MCF 10A (cell line): ENCODE measurements at regions not wholly inside any gene's neighbourhood (a gene's known extent, or its start where the extent isn't known, plus 50 kb on each side); places are given as distances from the start of the nearest gene placed in this dataset.

Experiments
- BruUV-seq: library from RNA; stranded (reverse); fragments of 400-500 nt; replicated peaks from 2 replicates; lab custom pipeline; 2021; lab: Mats Ljungman, UMichigan
- CTCF ChIA-PET: fragments of 300-600 bp; sonication (Branson Sonifier 250); formaldehyde crosslinking; extraction: SDS; loops from one replicate; lab custom pipeline; 2021; ENCODE audit warnings: antibody characterized with exemption, inconsistent platforms; lab: Yijun Ruan, JAX
- POLR2A ChIA-PET: fragments of 300-600, 350-650 bp; sonication (Branson Sonifier 250); formaldehyde crosslinking; extraction: SDS; loops from one replicate; lab custom pipeline; 2020; ENCODE audit warnings: antibody characterized with exemption, inconsistent platforms; lab: Yijun Ruan, JAX
- DNase-seq: peaks from one replicate; pipeline ENCODE4 v3.0.0-alpha.2; 2018; ENCODE audit not compliant: unreplicated experiment
- H3K27ac Mint-ChIP-seq: one replicate; pipeline ENCODE4 v1.8.0; 2022; ENCODE audit warnings: mild to moderate bottlenecking, low read depth, mixed read lengths; ENCODE audit not compliant: unreplicated experiment
- H3K27me3 Mint-ChIP-seq: one replicate; pipeline ENCODE4 v1.8.0; 2022; ENCODE audit warnings: mixed read lengths; ENCODE audit not compliant: insufficient read depth, unreplicated experiment
- H3K36me3 Mint-ChIP-seq: one replicate; pipeline ENCODE4 v1.8.0; 2022; ENCODE audit warnings: mild to moderate bottlenecking, moderate library complexity, mixed read lengths; ENCODE audit not compliant: insufficient read depth, unreplicated experiment
- H3K4me1 Mint-ChIP-seq: one replicate; pipeline ENCODE4 v1.8.0; 2022; ENCODE audit warnings: mixed read lengths; ENCODE audit not compliant: insufficient read depth, unreplicated experiment
- H3K4me3 Mint-ChIP-seq: one replicate; pipeline ENCODE4 v1.8.0; 2022; ENCODE audit warnings: mild to moderate bottlenecking, moderate library complexity, mixed read lengths; ENCODE audit not compliant: unreplicated experiment
- H3K9me3 Mint-ChIP-seq: one replicate; pipeline ENCODE4 v1.8.0; 2022; ENCODE audit warnings: mixed read lengths; ENCODE audit not compliant: unreplicated experiment
- intact Hi-C: fragments of 100-400 bp; cut with micrococcal nuclease; formaldehyde crosslinking; loops from 2 replicates; pipeline ENCODE4 v1.14.1; 2022
- TF ChIP-seq, protein P1 (sequence below): fragments of 200-600 bp; IDR thresholded peaks from one replicate; pipeline ENCODE4 v1.8.0; 2022; ENCODE audit warnings: antibody characterized with exemption, mild to moderate bottlenecking; ENCODE audit not compliant: unreplicated experiment

DNA sequence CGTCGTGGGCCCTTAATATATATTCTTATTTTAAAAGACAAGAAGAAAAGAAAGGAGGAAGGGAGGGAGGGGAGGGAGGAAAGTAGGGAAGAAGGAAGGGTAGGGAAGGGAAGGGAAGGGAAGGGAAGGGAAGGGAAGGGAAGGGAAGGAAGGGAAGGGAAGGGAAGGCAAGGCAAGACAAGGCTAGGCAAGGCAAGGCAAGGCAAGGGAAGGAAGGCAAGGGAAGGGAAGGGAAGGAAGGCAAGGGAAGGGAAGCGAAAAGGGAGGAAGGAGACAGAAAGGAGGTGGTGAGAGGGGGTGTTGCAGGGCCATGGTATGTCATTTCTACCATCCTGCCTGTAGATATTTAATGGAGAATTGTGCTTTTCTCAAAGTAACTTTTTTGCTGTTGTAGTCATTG lies 83.9 kb upstream of the BTBD3 start:
- POLR2A ChIA-PET: no interaction called here
- Mint-ChIP-seq H3K9me3 (no peaks in the 10 kb centered on the region), H3K4me1 (no peaks in the 10 kb centered on the region), H3K4me3 (no peak overlapping the region), H3K27me3 (no peaks in the 10 kb centered on the region), H3K27ac (no peak overlapping the region), H3K36me3 (no peaks in the 10 kb centered on the region)
- CTCF ChIA-PET: interaction anchor here (0.6 to 0.7 kb wide), 2 partner anchors 36 to 270 kb away, joined by 3 read pairs; no protein-coding TSS in a partner anchor
- intact Hi-C loops: no loop called here
- TF ChIP-seq, protein P1, sequence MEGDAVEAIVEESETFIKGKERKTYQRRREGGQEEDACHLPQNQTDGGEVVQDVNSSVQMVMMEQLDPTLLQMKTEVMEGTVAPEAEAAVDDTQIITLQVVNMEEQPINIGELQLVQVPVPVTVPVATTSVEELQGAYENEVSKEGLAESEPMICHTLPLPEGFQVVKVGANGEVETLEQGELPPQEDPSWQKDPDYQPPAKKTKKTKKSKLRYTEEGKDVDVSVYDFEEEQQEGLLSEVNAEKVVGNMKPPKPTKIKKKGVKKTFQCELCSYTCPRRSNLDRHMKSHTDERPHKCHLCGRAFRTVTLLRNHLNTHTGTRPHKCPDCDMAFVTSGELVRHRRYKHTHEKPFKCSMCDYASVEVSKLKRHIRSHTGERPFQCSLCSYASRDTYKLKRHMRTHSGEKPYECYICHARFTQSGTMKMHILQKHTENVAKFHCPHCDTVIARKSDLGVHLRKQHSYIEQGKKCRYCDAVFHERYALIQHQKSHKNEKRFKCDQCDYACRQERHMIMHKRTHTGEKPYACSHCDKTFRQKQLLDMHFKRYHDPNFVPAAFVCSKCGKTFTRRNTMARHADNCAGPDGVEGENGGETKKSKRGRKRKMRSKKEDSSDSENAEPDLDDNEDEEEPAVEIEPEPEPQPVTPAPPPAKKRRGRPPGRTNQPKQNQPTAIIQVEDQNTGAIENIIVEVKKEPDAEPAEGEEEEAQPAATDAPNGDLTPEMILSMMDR: no peak
- DNase-seq: no peak
- BruUV-seq: no TSS peak

DNA sequence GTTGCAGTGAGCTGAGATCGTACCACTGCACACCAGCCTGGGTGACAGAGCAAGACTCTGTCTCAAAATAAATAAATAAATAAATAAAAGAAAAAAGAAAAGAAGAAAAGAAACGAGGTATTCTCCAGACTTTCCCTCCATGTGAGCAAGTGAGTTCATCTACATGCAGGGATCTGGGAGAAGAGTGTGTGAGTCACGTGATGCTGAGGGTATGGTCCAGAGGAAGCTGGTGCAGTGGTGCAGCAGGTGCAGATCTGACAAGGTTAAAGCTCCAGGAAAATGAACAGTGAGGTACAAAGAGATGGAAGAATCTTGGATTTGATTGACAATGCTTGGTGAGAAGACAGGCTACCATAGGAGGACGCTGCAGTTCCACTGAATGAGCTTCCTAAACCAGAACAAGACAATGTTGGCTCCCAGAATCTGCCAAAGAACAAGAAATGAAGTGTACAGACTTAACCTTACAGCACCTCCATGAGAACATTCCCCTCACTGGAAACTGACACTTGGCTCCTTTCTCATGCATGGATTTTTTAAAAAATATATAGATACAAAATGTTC lies 79.5 kb upstream of the BTBD3 start:
- CTCF ChIA-PET: interaction anchor here (0.6 to 0.7 kb wide), 4 partner anchors 17 to 716 kb away, joined by 3 to 5 read pairs (median 3); no protein-coding TSS in a partner anchor

DNA sequence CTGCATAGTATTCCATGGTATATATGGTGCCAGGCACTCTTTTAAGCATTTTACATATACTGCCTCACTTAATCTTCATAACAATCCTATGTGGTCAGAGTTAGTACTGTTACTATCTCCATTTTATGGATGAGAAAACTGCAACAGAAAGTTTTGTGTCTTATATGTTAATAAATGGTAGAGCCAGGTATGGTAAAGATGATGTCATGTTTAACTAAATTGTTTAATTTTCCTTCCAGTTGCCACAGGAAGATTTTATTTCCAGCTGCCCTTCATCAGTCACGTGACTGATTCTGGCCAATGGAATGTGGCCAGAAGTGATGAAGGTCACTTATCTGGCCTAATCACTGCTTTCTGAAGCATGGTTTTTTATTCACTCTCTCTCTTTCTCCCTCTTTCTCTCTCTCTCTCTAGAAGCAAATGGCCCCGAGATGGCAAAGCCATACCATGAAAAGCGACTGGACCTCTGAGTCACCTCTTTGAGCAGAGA lies 75.7 kb upstream of the BTBD3 start:
- ChIA-PET CTCF (interaction anchor here (1.2 kb wide), 1 partner anchor 9 kb away, joined by 3 read pairs; no protein-coding TSS in a partner anchor), POLR2A (interaction anchor here (2.3 to 2.5 kb wide), 2 partner anchors 8 to 10 kb away, joined by 4 to 15 read pairs; no protein-coding TSS in a partner anchor)
- BruUV-seq: no TSS peak
- H3K9me3 Mint-ChIP-seq: no peaks in the 10 kb centered on the region
- H3K27me3 Mint-ChIP-seq: no peaks in the 10 kb centered on the region
- H3K27ac Mint-ChIP-seq: no peak overlapping the region
- H3K36me3 Mint-ChIP-seq: no peaks in the 10 kb centered on the region
- no peak for DNase-seq
- no peaks in the 10 kb centered on the region for H3K4me1 Mint-ChIP-seq
- TF ChIP-seq, protein P1: no peak
- no peak overlapping the region for H3K4me3 Mint-ChIP-seq
- intact Hi-C loops: no loop called here

More for the DNA sequence above, 79.5 kb upstream of the BTBD3 start:
- Mint-ChIP-seq H3K4me1 (no peaks in the 10 kb centered on the region), H3K27ac (no peak overlapping the region), H3K36me3 (no peaks in the 10 kb centered on the region), H3K4me3 (no peak overlapping the region), H3K9me3 (no peaks in the 10 kb centered on the region), H3K27me3 (no peaks in the 10 kb centered on the region)
- DNase-seq: no peak
- TF ChIP-seq, protein P1: no peak
- POLR2A ChIA-PET: interaction anchor here (0.7 kb wide), 2 partner anchors 12 to 952 kb away, joined by 3 to 4 read pairs; no protein-coding TSS in a partner anchor
- BruUV-seq: no TSS peak
- intact Hi-C loops: no loop called here

DNA sequence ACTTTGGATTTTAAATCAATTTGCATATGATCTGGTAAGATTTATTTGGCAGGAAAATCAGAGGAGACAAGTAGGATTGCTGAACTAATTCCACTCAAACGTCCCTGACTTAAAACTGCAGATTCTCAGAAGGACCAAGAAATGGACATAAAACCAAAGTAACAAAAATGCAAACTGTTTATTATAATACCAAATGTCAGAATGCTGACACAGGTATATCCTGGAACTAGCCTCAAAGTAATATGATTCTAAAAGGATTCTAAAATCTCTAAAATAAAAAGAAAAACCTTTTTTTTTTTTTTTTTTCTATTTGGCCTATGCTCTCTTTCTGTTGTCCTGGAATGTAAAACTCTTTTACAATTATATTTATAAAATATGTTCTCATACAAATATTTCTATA lies 74.4 kb upstream of the BTBD3 start:
- no peak overlapping the region for H3K27ac Mint-ChIP-seq
- POLR2A ChIA-PET: no interaction called here
- CTCF ChIA-PET: no interaction called here
- H3K4me3 Mint-ChIP-seq: no peak overlapping the region
- intact Hi-C loops: no loop called here
- TF ChIP-seq, protein P1: no peak
- H3K36me3 Mint-ChIP-seq: no peaks in the 10 kb centered on the region
- no peaks in the 10 kb centered on the region for H3K9me3 Mint-ChIP-seq
- no peaks in the 10 kb centered on the region for H3K27me3 Mint-ChIP-seq
- BruUV-seq: no TSS peak
- H3K4me1 Mint-ChIP-seq: peaks cover 7% of the 10 kb centered on the region
- no peak for DNase-seq
